Rectal smooth muscle tissue (tissue), 1 donor: ENCODE measurements at regions not wholly inside any gene's neighbourhood (a gene's known extent, or its start where the extent isn't known, plus 50 kb on each side); places are given as distances from the start of the nearest gene placed in this dataset.
A peak's percentile ranks its signal among the peaks of the same experiment; 100 is the strongest.
"Not testable (repeated sequence)": the region's sequence is repeated elsewhere in the genome, so short reads cannot be mapped to it uniquely, and the experiment has no call there.

Experiments used
- H3K27ac ChIP-seq: one replicate; pipeline ENCODE4 v1.7.0; 2013; ENCODE audit warnings: low read depth, low read length, inconsistent platforms
- H3K27me3 ChIP-seq: one replicate; pipeline ENCODE4 v1.7.0; 2013; ENCODE audit warnings: low read length; ENCODE audit not compliant: control insufficient read depth, insufficient read depth
- H3K36me3 ChIP-seq: one replicate; pipeline ENCODE4 v1.7.0; 2013; ENCODE audit warnings: low read length; ENCODE audit not compliant: control insufficient read depth, insufficient read depth
- H3K4me1 ChIP-seq: one replicate; pipeline ENCODE4 v1.7.0; 2013; ENCODE audit warnings: low read length; ENCODE audit not compliant: control insufficient read depth, insufficient read depth
- H3K4me3 ChIP-seq: one replicate; pipeline ENCODE4 v1.7.0; 2013; ENCODE audit warnings: low read length
- H3K9ac ChIP-seq: one replicate; pipeline ENCODE4 v1.7.0; 2013; ENCODE audit warnings: low read length

DNA sequence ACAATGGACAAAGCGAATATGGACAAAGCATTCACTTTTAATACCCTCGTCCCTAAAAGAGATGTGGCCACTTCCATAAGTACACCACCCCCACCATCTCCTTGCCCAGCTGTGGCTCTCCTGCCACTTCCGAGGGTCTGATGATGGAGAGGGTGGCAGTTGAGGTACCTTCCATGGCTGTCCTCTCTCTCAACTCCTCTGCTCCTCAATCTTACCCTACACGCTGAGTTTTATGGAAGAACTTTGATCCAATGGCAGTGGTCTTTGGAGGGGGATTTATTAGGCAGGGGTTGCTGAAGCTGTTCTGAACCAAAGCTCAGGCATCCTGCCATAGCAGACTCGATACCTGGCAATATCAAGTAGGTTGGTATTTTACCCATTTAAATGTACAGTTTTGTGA, 413.0 kb downstream of the TSHZ3 start:
- H3K4me3 ChIP-seq: no peak overlapping the region
- H3K27me3 ChIP-seq: no peaks in the 10 kb centered on the region
- no peaks in the 10 kb centered on the region for H3K4me1 ChIP-seq
- no peak overlapping the region for H3K27ac ChIP-seq
- no peaks in the 10 kb centered on the region for H3K36me3 ChIP-seq
- H3K9ac ChIP-seq: no peak overlapping the region

DNA sequence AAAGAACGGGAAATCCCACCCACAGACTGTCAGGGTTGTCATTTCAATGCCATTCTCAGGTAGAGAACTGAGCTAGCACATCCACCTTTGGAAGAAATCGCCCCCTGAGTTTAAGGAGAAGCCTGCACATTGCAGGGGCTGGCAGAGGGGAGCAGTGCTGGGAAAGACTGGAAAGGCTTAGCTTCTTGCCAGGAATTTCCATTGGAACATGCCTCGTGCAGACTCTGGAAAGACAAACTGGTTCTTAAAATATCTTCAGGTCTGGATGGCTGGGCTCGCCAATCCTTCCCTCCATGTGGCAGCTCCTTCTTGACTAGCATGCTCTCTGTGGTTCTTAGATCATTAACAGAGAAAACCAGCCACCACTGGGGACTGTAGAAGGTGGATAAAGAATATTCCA, 414.1 kb downstream of the TSHZ3 start:
- H3K4me1 ChIP-seq: no peaks in the 10 kb centered on the region
- H3K27me3 ChIP-seq: no peaks in the 10 kb centered on the region
- H3K36me3 ChIP-seq: no peaks in the 10 kb centered on the region
- no peak overlapping the region for H3K9ac ChIP-seq
- H3K27ac ChIP-seq: no peak overlapping the region
- H3K4me3 ChIP-seq: no peak overlapping the region

DNA sequence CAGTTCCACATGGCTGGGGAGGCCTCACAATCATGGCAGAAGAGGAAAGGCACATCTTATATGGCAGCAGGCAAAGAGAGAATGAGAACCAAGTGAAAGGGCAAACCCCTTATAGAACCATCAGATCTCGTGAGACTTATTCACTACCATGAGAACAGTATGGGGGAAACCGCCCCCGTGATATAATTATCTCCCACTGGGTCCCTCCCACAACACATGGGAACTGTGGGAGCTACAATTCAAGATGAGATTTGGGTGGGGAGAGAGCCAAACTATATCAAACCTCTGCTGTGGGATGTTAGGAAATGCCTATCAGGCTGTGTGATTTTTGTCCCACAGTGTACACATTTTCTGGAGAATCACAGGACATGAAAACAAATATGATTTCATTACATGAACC, 415.8 kb downstream of the TSHZ3 start:
- H3K36me3 ChIP-seq, H3K4me1 ChIP-seq, H3K4me3 ChIP-seq, H3K27me3 ChIP-seq, H3K9ac ChIP-seq, H3K27ac ChIP-seq: not testable (repeated sequence)

DNA sequence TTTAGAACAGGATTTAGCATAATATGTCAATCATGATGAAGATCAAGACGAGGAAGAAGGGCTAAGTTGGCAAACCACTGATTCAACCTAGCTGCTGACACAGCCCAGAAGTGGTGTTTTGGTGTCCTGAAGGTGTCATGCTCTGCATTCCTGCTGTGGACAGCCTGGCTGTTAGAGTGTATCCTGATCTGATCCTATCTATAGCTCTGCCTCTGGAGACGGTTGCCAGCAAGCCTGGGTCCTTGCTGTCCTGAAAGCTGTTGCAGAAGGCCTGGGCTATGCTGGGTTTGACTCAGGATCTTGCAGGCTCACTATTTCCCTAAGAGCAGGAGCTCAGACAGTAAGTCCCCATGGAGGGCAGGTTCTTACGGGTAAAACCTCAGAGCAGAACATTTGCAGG, 416.4 kb downstream of the TSHZ3 start:
- Histone ChIP-seq H3K27me3 (no peaks in the 10 kb centered on the region), H3K36me3 (no peaks in the 10 kb centered on the region), H3K4me1 (no peaks in the 10 kb centered on the region), H3K4me3 (no peak overlapping the region), H3K9ac (no peak overlapping the region), H3K27ac (no peak overlapping the region)

DNA sequence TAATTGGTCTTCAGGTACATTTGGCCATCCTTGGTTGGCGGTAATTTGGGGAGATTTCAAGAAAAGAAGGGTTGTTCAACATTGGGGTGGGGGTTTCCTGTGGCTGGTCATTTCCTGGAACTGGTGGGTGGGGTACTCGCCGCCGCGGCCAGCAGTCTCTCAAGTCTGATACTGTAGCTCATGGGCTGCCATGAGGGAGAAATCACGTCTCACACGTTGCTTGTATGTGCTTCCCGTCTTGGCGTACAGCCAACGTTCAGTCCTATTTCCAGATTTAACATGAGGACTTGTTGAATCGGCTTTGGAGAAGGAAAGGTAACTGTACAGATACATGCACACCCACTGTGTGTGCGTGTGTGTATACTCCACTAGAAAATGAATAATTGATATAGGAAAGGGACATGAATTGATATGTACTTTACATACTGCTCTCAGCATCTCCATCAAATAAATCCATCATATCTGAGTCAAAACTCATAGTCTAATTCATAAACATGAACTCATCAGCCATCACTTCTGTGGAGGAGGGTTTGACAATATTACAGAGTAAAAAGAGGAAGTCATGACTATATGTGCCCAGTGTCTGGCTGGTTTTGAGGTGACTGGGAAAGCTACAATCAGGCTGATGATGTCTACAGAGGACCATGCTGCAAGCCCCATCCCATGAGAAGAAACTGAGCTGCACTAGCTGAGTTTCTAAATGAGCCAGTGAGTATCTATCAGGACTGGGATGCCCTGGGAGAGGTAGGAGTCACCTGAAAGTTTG, 418.1 kb downstream of the TSHZ3 start:
- Histone ChIP-seq H3K9ac (no peak overlapping the region), H3K27me3 (no peaks in the 10 kb centered on the region), H3K4me3 (no peak overlapping the region), H3K27ac (no peak overlapping the region), H3K36me3 (no peaks in the 10 kb centered on the region), H3K4me1 (no peaks in the 10 kb centered on the region)

DNA sequence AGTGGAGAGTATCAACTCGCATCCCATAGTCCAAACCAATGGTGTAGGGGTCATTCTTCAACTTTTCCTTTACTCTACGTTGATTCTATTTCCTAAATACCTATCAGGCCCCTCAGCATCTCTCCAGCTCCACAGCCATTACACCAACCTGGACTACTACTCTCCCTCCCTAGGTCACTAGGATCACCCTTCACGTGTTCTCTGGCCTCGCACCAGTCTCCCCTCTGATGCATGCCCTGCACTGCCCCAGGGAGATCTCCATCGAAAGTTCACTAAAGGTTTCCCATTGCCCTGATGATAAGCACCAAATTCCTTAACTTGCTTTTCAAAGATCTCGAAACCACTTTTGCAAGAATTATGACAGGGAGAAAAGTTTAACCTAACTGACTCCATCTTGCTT, 421.5 kb downstream of the TSHZ3 start:
- Histone ChIP-seq H3K9ac (no peak overlapping the region), H3K27ac (no peak overlapping the region), H3K36me3 (no peaks in the 10 kb centered on the region), H3K4me3 (no peak overlapping the region), H3K4me1 (no peaks in the 10 kb centered on the region), H3K27me3 (no peaks in the 10 kb centered on the region)

DNA sequence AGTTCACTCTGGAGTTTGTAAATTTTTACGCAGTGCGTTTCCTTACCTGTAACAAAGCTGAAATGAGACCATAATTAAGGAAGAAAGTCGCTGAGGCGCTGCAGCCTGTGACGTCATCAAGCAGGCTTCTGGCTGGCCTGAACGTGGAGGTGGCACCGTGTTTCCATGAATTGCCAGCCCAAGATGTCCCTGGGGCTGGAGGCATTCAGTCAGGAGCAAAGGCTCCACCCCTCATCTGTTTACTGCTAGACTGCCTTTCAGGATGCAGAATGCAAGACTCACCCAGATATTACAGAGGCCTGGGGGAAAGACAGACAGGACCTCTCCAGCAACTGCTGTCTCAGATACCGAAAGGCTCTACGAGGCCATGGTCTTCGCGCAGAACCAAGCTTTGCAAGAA, 424.6 kb downstream of the TSHZ3 start:
- no peaks in the 10 kb centered on the region for H3K4me1 ChIP-seq
- H3K9ac ChIP-seq: no peak overlapping the region
- no peaks in the 10 kb centered on the region for H3K36me3 ChIP-seq
- H3K4me3 ChIP-seq: no peak overlapping the region
- no peaks in the 10 kb centered on the region for H3K27me3 ChIP-seq
- H3K27ac ChIP-seq: peak overlapping the region; percentile 41

DNA sequence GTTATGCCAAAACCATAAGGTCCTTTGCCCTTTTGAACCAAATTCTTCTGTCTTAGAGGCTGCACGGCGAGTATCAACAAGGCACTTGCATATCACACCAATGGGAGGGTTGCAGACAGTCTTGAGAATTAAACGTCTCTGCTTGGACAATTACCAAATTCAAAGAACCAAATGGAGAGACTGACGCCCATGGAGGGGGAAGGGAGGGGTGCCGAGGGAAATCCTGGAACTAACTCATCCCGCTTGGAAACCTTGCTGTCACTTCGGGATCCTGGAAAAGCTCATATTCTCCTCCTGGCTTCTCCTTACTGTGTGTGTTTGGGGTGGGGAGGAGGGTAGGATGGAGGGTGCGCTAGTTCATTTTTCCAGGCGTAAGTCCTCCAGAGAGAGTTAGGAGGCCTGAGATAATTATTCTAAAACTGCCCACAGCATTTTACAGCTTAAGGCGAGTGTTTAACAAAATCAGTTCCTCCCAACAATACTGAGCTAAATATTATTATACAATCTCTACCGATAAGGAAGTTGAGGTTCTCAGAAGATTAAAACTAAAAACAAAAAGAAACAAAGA, 425.1 kb downstream of the TSHZ3 start:
- no peak overlapping the region for H3K9ac ChIP-seq
- no peaks in the 10 kb centered on the region for H3K27me3 ChIP-seq
- H3K4me3 ChIP-seq: no peak overlapping the region
- peak overlapping the region; percentile 41 for H3K27ac ChIP-seq
- no peaks in the 10 kb centered on the region for H3K4me1 ChIP-seq
- H3K36me3 ChIP-seq: no peaks in the 10 kb centered on the region

DNA sequence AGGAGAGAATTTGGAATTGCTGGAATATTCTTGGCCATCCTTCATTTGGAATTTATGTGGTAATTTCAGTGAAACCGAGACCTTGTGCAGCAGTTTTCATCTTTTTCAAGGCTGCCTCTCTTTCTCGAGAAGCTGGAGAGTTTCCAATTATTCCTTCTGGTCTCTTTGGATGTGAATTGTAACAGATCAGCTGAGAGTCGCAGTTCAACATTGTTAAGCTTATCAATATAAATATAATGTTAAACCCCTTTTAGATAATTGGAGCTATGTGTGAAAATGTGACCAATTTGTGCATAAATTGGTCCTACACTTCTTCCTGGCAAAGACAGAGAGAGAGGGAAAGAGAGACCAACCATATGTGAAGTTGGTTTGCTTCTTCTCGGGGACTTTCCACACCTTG, 425.6 kb downstream of the TSHZ3 start:
- no peak overlapping the region for H3K9ac ChIP-seq
- H3K27me3 ChIP-seq: no peaks in the 10 kb centered on the region
- H3K36me3 ChIP-seq: no peaks in the 10 kb centered on the region
- no peaks in the 10 kb centered on the region for H3K4me1 ChIP-seq
- H3K4me3 ChIP-seq: no peak overlapping the region
- H3K27ac ChIP-seq: no peak overlapping the region

DNA sequence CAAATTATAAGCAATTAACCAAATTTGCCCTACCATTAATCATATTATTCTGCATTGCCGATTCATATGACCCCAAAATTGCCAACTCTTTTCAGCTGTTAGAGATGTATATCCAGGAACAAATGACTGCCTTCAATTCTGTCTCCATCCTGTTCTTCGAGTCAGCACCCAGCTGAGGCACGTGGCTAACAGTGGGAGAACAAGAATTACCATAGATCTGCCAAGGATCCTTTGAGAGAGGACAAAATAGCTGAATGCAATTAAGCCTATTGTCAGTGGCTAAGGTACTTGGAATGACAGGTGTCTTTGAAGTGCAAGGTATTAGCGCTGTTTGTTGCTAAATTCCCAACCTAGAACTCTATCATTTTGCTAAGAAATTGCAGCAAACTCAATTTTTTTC, 426.1 kb downstream of the TSHZ3 start:
- Histone ChIP-seq H3K36me3 (no peaks in the 10 kb centered on the region), H3K4me1 (no peaks in the 10 kb centered on the region), H3K27ac (no peak overlapping the region), H3K9ac (no peak overlapping the region), H3K4me3 (no peak overlapping the region), H3K27me3 (no peaks in the 10 kb centered on the region)

DNA sequence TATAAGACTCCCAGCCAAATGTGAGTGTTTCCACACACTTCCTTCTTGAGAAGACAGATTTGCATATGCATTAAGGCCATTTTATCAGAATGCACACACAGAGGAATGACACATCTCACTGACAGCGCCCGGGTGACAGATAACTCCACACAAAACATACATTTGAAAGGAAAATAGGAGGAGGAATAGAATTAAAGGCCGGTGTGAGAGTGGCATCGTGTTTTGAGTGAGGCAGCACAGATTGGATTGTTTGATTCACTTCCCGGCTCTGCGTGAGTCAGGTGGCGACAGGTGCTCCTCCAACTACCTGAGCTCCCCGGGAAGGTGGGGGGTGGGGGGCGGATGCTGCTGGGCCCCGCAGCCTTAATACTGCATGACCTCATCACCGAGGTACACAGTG, 429.0 kb downstream of the TSHZ3 start:
- Histone ChIP-seq H3K36me3 (no peaks in the 10 kb centered on the region), H3K9ac (no peak overlapping the region), H3K27me3 (no peaks in the 10 kb centered on the region), H3K4me3 (no peak overlapping the region), H3K4me1 (no peaks in the 10 kb centered on the region), H3K27ac (no peak overlapping the region)

DNA sequence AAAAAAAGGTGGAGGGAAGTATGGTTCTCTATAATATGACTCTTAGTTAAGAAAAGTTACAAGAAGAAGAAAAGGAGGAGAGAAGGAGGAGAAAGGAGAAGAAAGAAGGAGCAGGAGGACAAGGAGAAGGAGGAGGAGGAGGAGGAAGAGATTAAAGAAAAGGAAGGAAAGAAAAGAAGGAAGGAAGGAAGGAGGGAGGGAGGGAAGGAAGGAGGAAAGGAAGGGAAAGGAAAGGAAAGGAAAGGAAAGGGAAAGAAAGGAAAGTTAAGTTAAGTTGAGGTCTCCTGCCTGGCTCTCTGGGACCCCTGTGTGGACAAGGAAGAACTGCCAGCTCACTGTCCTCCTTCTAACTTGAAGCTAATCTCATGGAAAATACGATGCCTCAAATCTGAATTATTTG, 429.5 kb downstream of the TSHZ3 start:
- Histone ChIP-seq H3K36me3 (no peaks in the 10 kb centered on the region), H3K4me1 (no peaks in the 10 kb centered on the region), H3K9ac (no peak overlapping the region), H3K27me3 (no peaks in the 10 kb centered on the region), H3K27ac (no peak overlapping the region), H3K4me3 (no peak overlapping the region)

DNA sequence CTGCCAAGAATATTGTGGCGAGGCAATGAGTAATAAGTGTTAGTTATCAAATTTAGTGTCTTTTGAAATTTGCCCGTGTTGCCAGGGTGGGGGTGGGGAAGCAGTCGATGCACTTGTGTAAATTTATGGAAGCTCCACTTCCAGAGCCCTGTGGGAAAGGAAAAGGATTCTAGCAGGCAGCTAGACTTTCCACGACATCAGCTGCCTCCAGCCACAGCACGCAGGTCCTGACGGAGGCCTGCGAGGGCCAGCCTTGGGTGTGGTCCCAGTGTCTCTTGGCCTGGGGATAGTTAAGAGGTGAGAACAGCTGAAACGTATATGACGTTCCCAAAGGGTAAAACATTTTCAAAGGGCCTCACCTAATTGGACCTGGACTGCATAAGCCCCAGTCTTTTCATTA, 433.0 kb downstream of the TSHZ3 start:
- Histone ChIP-seq H3K4me1 (no peaks in the 10 kb centered on the region), H3K27ac (no peak overlapping the region), H3K9ac (no peak overlapping the region), H3K27me3 (no peaks in the 10 kb centered on the region), H3K4me3 (no peak overlapping the region), H3K36me3 (no peaks in the 10 kb centered on the region)
